ENCODE measurements at regions not wholly inside any gene's neighbourhood (a gene's known extent, or its start where the extent isn't known, plus 50 kb on each side); places are given as distances from the start of the nearest gene placed in this dataset.

GRCh38 chr3:65098400-65098799 lies 410.6 kb upstream of the ADAMTS9 start:
- CTCF ChIA-PET: no interaction called here
- H3K36me3 ChIP-seq (ENCODE audit: control insufficient read depth, insufficient read depth, low read length): no peaks in the 10 kb centered on the region
- no TSS peak for BruUV-seq (replicated peaks)
- POLR2A ChIA-PET: no interaction called here
- Mint-ChIP-seq H3K9me3 (ENCODE audit: unreplicated experiment) (no peaks in the 10 kb centered on the region), H3K4me3 (ENCODE audit: unreplicated experiment) (no peak overlapping the region), H3K36me3 (ENCODE audit: insufficient read depth, unreplicated experiment) (no peaks in the 10 kb centered on the region), H3K27me3 (ENCODE audit: insufficient read depth, unreplicated experiment) (no peaks in the 10 kb centered on the region), H3K4me1 (ENCODE audit: low read depth, unreplicated experiment) (peaks cover 20% of the 10 kb centered on the region), H3K27ac (ENCODE audit: unreplicated experiment) (no peak overlapping the region)
- DNase-seq: no peak
- no peaks in the 10 kb centered on the region for H3K9me3 ChIP-seq
- peaks cover 12% of the 10 kb centered on the region for H3K4me1 ChIP-seq
- H3K27me3 ChIP-seq (replicated peaks; ENCODE audit: control insufficient read depth, insufficient read depth, low read length): no peaks in the 10 kb centered on the region
- TF ChIP-seq CTCF (IDR thresholded peaks at IDR 0.05; ENCODE audit: insufficient read depth in 1 of 2, low read depth in 1 of 2, low read length in 1 of 2, severe bottlenecking in 1 of 2, unreplicated experiment in 1 of 2): no peak
- intact Hi-C loops (cut with micrococcal nuclease; ENCODE audit: unreplicated experiment): no loop called here
- no peak overlapping the region for H3K4me3 ChIP-seq (ENCODE audit: low read depth, low read length)

GRCh38 chr3:65096110-65096745 lies 408.4 kb upstream of the ADAMTS9 start:
- Histone ChIP-seq H3K4me1 (peaks cover 6% of the 10 kb centered on the region; the same call in 1 of the 2 replicates), H3K36me3 (ENCODE audit: control insufficient read depth, insufficient read depth, low read length) (no peaks in the 10 kb centered on the region), H3K4me3 (ENCODE audit: low read depth, low read length) (no peak overlapping the region), H3K27me3 (replicated peaks; ENCODE audit: control insufficient read depth, insufficient read depth, low read length) (no peaks in the 10 kb centered on the region), H3K9me3 (no peaks in the 10 kb centered on the region)
- H3K4me1 Mint-ChIP-seq (ENCODE audit: low read depth, unreplicated experiment): peaks cover 10% of the 10 kb centered on the region
- no peak for DNase-seq
- intact Hi-C loops (cut with micrococcal nuclease; ENCODE audit: unreplicated experiment): no loop called here
- POLR2A ChIA-PET: no interaction called here
- no peaks in the 10 kb centered on the region for H3K9me3 Mint-ChIP-seq (ENCODE audit: unreplicated experiment)
- no peaks in the 10 kb centered on the region for H3K27me3 Mint-ChIP-seq (ENCODE audit: insufficient read depth, unreplicated experiment)
- no TSS peak for BruUV-seq (replicated peaks)
- no peak overlapping the region for H3K27ac Mint-ChIP-seq (ENCODE audit: unreplicated experiment)
- CTCF ChIA-PET: no interaction called here
- TF ChIP-seq CTCF (IDR thresholded peaks at IDR 0.05; ENCODE audit: insufficient read depth in 1 of 2, low read depth in 1 of 2, low read length in 1 of 2, severe bottlenecking in 1 of 2, unreplicated experiment in 1 of 2): no peak
- no peak overlapping the region for H3K4me3 Mint-ChIP-seq (ENCODE audit: unreplicated experiment)
- no peaks in the 10 kb centered on the region for H3K36me3 Mint-ChIP-seq (ENCODE audit: insufficient read depth, unreplicated experiment)

- H3K4me3 Mint-ChIP-seq (ENCODE audit: unreplicated experiment): no peak overlapping the region
- no peaks in the 10 kb centered on the region for H3K36me3 Mint-ChIP-seq (ENCODE audit: insufficient read depth, unreplicated experiment)
- no peaks in the 10 kb centered on the region for H3K9me3 Mint-ChIP-seq (ENCODE audit: unreplicated experiment)
- no peak for DNase-seq
- BruUV-seq (replicated peaks): no TSS peak
- H3K27ac Mint-ChIP-seq (ENCODE audit: unreplicated experiment): no peak overlapping the region
- Histone ChIP-seq H3K4me3 (ENCODE audit: low read depth, low read length) (no peak overlapping the region), H3K27me3 (replicated peaks; ENCODE audit: control insufficient read depth, insufficient read depth, low read length) (no peaks in the 10 kb centered on the region), H3K9me3 (no peaks in the 10 kb centered on the region), H3K4me1 (no peaks in the 10 kb centered on the region), H3K36me3 (ENCODE audit: control insufficient read depth, insufficient read depth, low read length) (no peaks in the 10 kb centered on the region)
- H3K27me3 Mint-ChIP-seq (ENCODE audit: insufficient read depth, unreplicated experiment): no peaks in the 10 kb centered on the region
- POLR2A ChIA-PET: no interaction called here
- H3K4me1 Mint-ChIP-seq (ENCODE audit: low read depth, unreplicated experiment): no peaks in the 10 kb centered on the region
- CTCF ChIA-PET: no interaction called here
- no peak for TF ChIP-seq CTCF (IDR thresholded peaks at IDR 0.05; ENCODE audit: insufficient read depth in 1 of 2, low read depth in 1 of 2, low read length in 1 of 2, severe bottlenecking in 1 of 2, unreplicated experiment in 1 of 2)
- intact Hi-C loops (cut with micrococcal nuclease; ENCODE audit: unreplicated experiment): no loop called here
These were observed 406.9 kb upstream of the ADAMTS9 start for GRCh38 chr3:65094723-65095122.

Data from Caco-2 (cell line).